GM03348 (cell line): ENCODE measurements at regions not wholly inside any gene's neighbourhood (a gene's known extent, or its start where the extent isn't known, plus 50 kb on each side); places are given as distances from the start of the nearest gene placed in this dataset.

Source experiments
- DNase-seq: peaks from one replicate; pipeline ENCODE4 v3.0.0; 2012; ENCODE audit warnings: low spot score

- DNase-seq: no peak
These were observed 410.5 kb upstream of the LRRC7 start for GRCh38 chr1:69157046-69157756.

GRCh38 chr1:69163241-69163640, 404.5 kb upstream of the LRRC7 start:
- DNase-seq: no peak

GRCh38 chr1:69163779-69164178, 403.9 kb upstream of the LRRC7 start:
- no peak for DNase-seq

- no peak for DNase-seq
These were observed 399.8 kb upstream of the LRRC7 start for GRCh38 chr1:69167876-69168275.

GRCh38 chr1:69171248-69171647, 396.5 kb upstream of the LRRC7 start:
- no peak for DNase-seq

- DNase-seq: no peak
These were observed 395.4 kb upstream of the LRRC7 start for GRCh38 chr1:69172003-69173000.

GRCh38 chr1:69175053-69175452, 392.7 kb upstream of the LRRC7 start:
- no peak for DNase-seq

GRCh38 chr1:69180358-69180757, 387.4 kb upstream of the LRRC7 start:
- no peak for DNase-seq

GRCh38 chr1:69185378-69185777, 382.3 kb upstream of the LRRC7 start:
- DNase-seq: no peak

- no peak for DNase-seq
These were observed 376.4 kb upstream of the LRRC7 start for GRCh38 chr1:69191335-69191734.

- no peak for DNase-seq
These were observed 372.6 kb upstream of the LRRC7 start for GRCh38 chr1:69195136-69195535.

GRCh38 chr1:69196071-69196470, 371.7 kb upstream of the LRRC7 start:
- DNase-seq: no peak

- DNase-seq: no peak
These were observed 369.9 kb upstream of the LRRC7 start for GRCh38 chr1:69197816-69198215.

GRCh38 chr1:69201716-69202115, 366.0 kb upstream of the LRRC7 start:
- no peak for DNase-seq

GRCh38 chr1:69203166-69203565, 364.6 kb upstream of the LRRC7 start:
- DNase-seq: no peak

GRCh38 chr1:69213644-69214043, 354.1 kb upstream of the LRRC7 start:
- DNase-seq: no peak

- DNase-seq: no peak
These were observed 351.8 kb upstream of the LRRC7 start for GRCh38 chr1:69215883-69216282.

- no peak for DNase-seq
These were observed 347.1 kb upstream of the LRRC7 start for GRCh38 chr1:69220672-69221071.

GRCh38 chr1:69221524-69221923, 346.2 kb upstream of the LRRC7 start:
- DNase-seq: no peak

- no peak for DNase-seq
These were observed 344.6 kb upstream of the LRRC7 start for GRCh38 chr1:69223156-69223555.

- DNase-seq: no peak
These were observed 339.2 kb upstream of the LRRC7 start for GRCh38 chr1:69228501-69228900.

- no peak for DNase-seq
These were observed 337.5 kb upstream of the LRRC7 start for GRCh38 chr1:69230208-69230607.

GRCh38 chr1:69233463-69233862, 334.3 kb upstream of the LRRC7 start:
- no peak for DNase-seq
